ENCODE measurements at regions not wholly inside any gene's neighbourhood (a gene's known extent, or its start where the extent isn't known, plus 50 kb on each side); places are given as distances from the start of the nearest gene placed in this dataset.
"Not testable (repeated sequence)": the region's sequence is repeated elsewhere in the genome, so short reads cannot be mapped to it uniquely, and the experiment has no call there.

GRCh38 chr5:26326153-26326759, 712.1 kb downstream of the CDH9 start (continued):
- no peak for TF ChIP-seq ATF7-NPFF (CRISPR knock-in tag; IDR thresholded peaks at IDR 0.05; ENCODE audit: low read depth)
- TF ChIP-seq SNAPC2 (CRISPR knock-in tag; IDR thresholded peaks at IDR 0.05) = no peak
- TF ChIP-seq ZNF17 (CRISPR knock-in tag; IDR thresholded peaks at IDR 0.05) = no peak
- no peak for TF ChIP-seq ZNF563 (CRISPR knock-in tag; IDR thresholded peaks at IDR 0.05)

GRCh38 chr5:26325432-26325831, 713.0 kb downstream of the CDH9 start:
- WGBS (ENCODE audit: low lambda C conversion rate) = 21% methylated on average over 8 of the region's 11 CpGs
- in situ Hi-C loops (cut with HindIII; ENCODE audit: extremely low pct_ligation_motif_present, low pct_unique_long_range_greater_than_20kb) = not testable (repeated sequence)

DNA sequence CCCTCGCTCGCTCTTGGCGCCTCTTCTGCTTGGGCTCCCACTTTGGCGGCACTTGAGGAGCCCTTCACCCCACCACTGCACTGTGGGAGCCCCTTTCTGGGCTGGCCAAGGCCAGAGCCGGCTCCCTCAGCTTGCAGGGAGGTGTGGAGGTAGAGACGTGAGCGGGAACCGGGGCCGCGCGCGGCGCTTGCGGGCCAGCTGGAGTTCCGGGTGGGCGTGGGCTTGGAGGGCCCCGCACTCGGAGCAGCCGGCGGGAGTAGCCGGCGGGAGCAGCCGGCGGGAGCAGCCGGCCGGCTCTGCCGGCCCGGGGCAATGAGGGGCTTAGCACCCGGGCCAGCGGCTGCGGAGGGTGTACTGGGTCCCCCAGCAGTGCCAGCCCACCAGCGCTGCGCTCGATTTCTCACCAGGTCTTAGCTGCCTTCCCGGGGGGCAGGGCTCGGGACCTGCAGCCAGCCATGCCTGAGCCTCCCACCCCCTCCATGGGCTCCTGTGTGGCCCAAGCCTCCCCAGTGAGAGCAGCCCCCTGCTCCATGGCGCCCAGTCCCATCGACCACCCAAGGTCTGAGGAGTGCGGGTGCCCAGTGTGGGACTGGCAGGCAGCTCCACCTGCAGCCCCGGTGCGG, 714.0 kb downstream of the CDH9 start:
- H3K9me3 ChIP-seq (ENCODE audit: low read length); CTCF ChIA-PET (ENCODE audit: low intra/inter-chr PET ratio, low total read pairs); FAIRE-seq; H3K27ac ChIP-seq (ENCODE audit: extremely low read length, insufficient read depth, low read length); H3K4me2 ChIP-seq (ENCODE audit: low read depth, low read length); DNase-seq (ENCODE audit: low spot score); POLR2A ChIA-PET; H3K79me2 ChIP-seq (ENCODE audit: insufficient read depth, low read length); H3K4me1 ChIP-seq (ENCODE audit: insufficient read depth, low read length); H3K9ac ChIP-seq (ENCODE audit: insufficient read depth, low read depth, low read length); H3K36me3 ChIP-seq (replicated peaks in 1 of 2; ENCODE audit: control insufficient read depth in 1 of 2, insufficient read depth in 2 of 2, low read length in 2 of 2); H4K20me1 ChIP-seq (ENCODE audit: insufficient read depth, low read length); ATAC-seq; BruUV-seq (replicated peaks); intact Hi-C loops (cut with micrococcal nuclease; ENCODE audit: unreplicated experiment); H2AFZ ChIP-seq (ENCODE audit: low read length); H3K4me3 ChIP-seq (replicated peaks in 1 of 3; ENCODE audit: insufficient read depth in 1 of 3, low read depth in 2 of 3, low read length in 3 of 3); in situ Hi-C loops (cut with HindIII; ENCODE audit: extremely low pct_ligation_motif_present, low pct_unique_long_range_greater_than_20kb); H3K27me3 ChIP-seq (ENCODE audit: control insufficient read depth in 1 of 2, insufficient read depth in 2 of 2, low read length in 2 of 2): not testable (repeated sequence)
- WGBS (ENCODE audit: low lambda C conversion rate) = 86% methylated on average over 15 of the region's 41 CpGs

More at GRCh38 chr5:26325432-26325831, 713.0 kb downstream of the CDH9 start:
- intact Hi-C loops (cut with micrococcal nuclease; ENCODE audit: unreplicated experiment); H3K9ac ChIP-seq (ENCODE audit: insufficient read depth, low read depth, low read length); DNase-seq (ENCODE audit: low spot score); H3K36me3 ChIP-seq (replicated peaks in 1 of 2; ENCODE audit: control insufficient read depth in 1 of 2, insufficient read depth in 2 of 2, low read length in 2 of 2); H4K20me1 ChIP-seq (ENCODE audit: insufficient read depth, low read length); H3K4me1 ChIP-seq (ENCODE audit: insufficient read depth, low read length); H2AFZ ChIP-seq (ENCODE audit: low read length); H3K9me3 ChIP-seq (ENCODE audit: low read length); H3K27ac ChIP-seq (ENCODE audit: extremely low read length, insufficient read depth, low read length); POLR2A ChIA-PET; H3K4me3 ChIP-seq (replicated peaks in 1 of 3; ENCODE audit: insufficient read depth in 1 of 3, low read depth in 2 of 3, low read length in 3 of 3); FAIRE-seq; BruUV-seq (replicated peaks); H3K79me2 ChIP-seq (ENCODE audit: insufficient read depth, low read length); CTCF ChIA-PET (ENCODE audit: low intra/inter-chr PET ratio, low total read pairs); H3K4me2 ChIP-seq (ENCODE audit: low read depth, low read length); H3K27me3 ChIP-seq (ENCODE audit: control insufficient read depth in 1 of 2, insufficient read depth in 2 of 2, low read length in 2 of 2); ATAC-seq: not testable (repeated sequence)
